ENCODE measurements at regions not wholly inside any gene's neighbourhood (a gene's known extent, or its start where the extent isn't known, plus 50 kb on each side); places are given as distances from the start of the nearest gene placed in this dataset.
A peak's percentile ranks its signal among the peaks of the same experiment; 100 is the strongest.

DNA sequence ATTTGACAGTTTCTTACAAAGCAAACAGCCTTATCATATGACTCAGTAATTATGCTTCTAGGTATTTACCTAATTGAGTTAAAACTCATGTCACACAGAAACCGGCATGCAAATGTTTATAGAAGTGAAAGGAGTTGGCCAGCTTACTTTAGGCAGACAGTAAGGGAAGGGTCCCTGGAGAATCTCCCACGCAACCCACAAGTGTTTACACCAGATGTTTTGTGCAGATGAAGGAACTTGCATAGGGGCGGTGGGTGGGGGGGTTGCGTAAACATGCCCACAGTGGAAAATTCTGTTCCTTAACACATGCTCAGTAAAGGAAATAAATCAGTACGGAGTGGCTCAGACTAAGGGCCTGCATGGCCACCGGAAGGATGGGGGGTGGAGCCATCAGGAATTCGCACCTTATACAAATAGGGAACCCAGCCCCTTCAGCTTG lies 330.5 kb upstream of the AADAT start:
- H3K4me1 ChIP-seq (ENCODE audit: control insufficient read depth in 2 of 3, insufficient read depth in 2 of 3, low read depth in 1 of 3, low read length in 3 of 3) = no peaks in the 10 kb centered on the region
- H3K27me3 ChIP-seq (ENCODE audit: control insufficient read depth, insufficient read depth, low read length) = no peaks in the 10 kb centered on the region
- H3K9me3 ChIP-seq (ENCODE audit: control insufficient read depth in 2 of 3, insufficient read depth in 1 of 3, low read length in 3 of 3) = peaks cover 0 to 3% (median 2%) of the 10 kb centered on the region in 3 donors
- no peak for TF ChIP-seq CTCF (IDR thresholded peaks at IDR 0.05; ENCODE audit: borderline replicate concordance, extremely low read depth, insufficient read depth)
- intact Hi-C loops (cut with DNase I) = no loop called here
- no peak overlapping the region for H3K9ac ChIP-seq (ENCODE audit: low read length in 3 of 3)
- H3K4me3 ChIP-seq (ENCODE audit: low read length in 3 of 3) = no peak overlapping the region
- DNase-seq (peak in 1 of 5 donors; percentile 6), FAIRE-seq (no peak)
- no peak overlapping the region for H3K27ac ChIP-seq (ENCODE audit: low read depth in 2 of 2, low read length in 2 of 2)
- no peaks in the 10 kb centered on the region for H3K36me3 ChIP-seq (ENCODE audit: control insufficient read depth in 2 of 3, insufficient read depth in 3 of 3, low read length in 3 of 3)

- H3K36me3 ChIP-seq (ENCODE audit: control insufficient read depth in 2 of 3, insufficient read depth in 3 of 3, low read length in 3 of 3) = no peaks in the 10 kb centered on the region
- no peak for TF ChIP-seq CTCF (IDR thresholded peaks at IDR 0.05; ENCODE audit: borderline replicate concordance, extremely low read depth, insufficient read depth)
- no peak overlapping the region for H3K27ac ChIP-seq (ENCODE audit: low read depth in 2 of 2, low read length in 2 of 2)
- no peaks in the 10 kb centered on the region for H3K9me3 ChIP-seq (ENCODE audit: control insufficient read depth in 2 of 3, insufficient read depth in 1 of 3, low read length in 3 of 3)
- FAIRE-seq (no peak), DNase-seq (no peak)
- intact Hi-C loops (cut with DNase I) = no loop called here
- H3K4me3 ChIP-seq (ENCODE audit: low read length in 3 of 3) = no peak overlapping the region
- H3K9ac ChIP-seq (ENCODE audit: low read length in 3 of 3) = no peak overlapping the region
- H3K4me1 ChIP-seq (ENCODE audit: control insufficient read depth in 2 of 3, insufficient read depth in 2 of 3, low read depth in 1 of 3, low read length in 3 of 3) = no peaks in the 10 kb centered on the region
- H3K27me3 ChIP-seq (ENCODE audit: control insufficient read depth, insufficient read depth, low read length) = no peaks in the 10 kb centered on the region
Measured at GRCh38 chr4:170414961-170415360, 325.2 kb upstream of the AADAT start.

DNA sequence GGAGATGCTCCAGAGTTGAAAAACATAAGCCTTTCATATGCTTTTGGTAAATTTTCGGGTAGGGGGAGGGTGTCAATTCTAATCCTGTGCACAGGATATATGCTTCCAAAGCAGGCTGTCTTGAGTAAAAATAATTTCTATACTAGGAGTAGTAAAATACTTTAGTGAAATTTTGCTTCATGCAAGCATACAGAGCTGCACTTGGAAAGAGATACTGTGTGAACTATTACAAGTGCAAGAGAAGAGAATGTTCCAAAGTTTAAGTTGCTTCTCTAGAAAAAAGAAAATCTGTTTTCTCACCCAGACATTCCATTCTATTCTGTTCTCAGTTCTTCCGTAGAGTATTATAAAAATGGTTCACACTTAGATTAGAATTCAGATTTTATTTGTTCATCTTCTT lies 324.6 kb upstream of the AADAT start:
- H3K27me3 ChIP-seq (ENCODE audit: control insufficient read depth, insufficient read depth, low read length) = no peaks in the 10 kb centered on the region
- intact Hi-C loops (cut with DNase I) = no loop called here
- H3K4me1 ChIP-seq (ENCODE audit: control insufficient read depth in 2 of 3, insufficient read depth in 2 of 3, low read depth in 1 of 3, low read length in 3 of 3) = no peaks in the 10 kb centered on the region
- DNase-seq = no peak
- H3K36me3 ChIP-seq (ENCODE audit: control insufficient read depth in 2 of 3, insufficient read depth in 3 of 3, low read length in 3 of 3) = no peaks in the 10 kb centered on the region
- no peak overlapping the region for H3K27ac ChIP-seq (ENCODE audit: low read depth in 2 of 2, low read length in 2 of 2)
- H3K9ac ChIP-seq (ENCODE audit: low read length in 3 of 3) = no peak overlapping the region
- no peak overlapping the region for H3K4me3 ChIP-seq (ENCODE audit: low read length in 3 of 3)
- FAIRE-seq = no peak
- TF ChIP-seq CTCF (IDR thresholded peaks at IDR 0.05; ENCODE audit: borderline replicate concordance, extremely low read depth, insufficient read depth) = no peak
- H3K9me3 ChIP-seq (ENCODE audit: control insufficient read depth in 2 of 3, insufficient read depth in 1 of 3, low read length in 3 of 3) = no peaks in the 10 kb centered on the region

DNA sequence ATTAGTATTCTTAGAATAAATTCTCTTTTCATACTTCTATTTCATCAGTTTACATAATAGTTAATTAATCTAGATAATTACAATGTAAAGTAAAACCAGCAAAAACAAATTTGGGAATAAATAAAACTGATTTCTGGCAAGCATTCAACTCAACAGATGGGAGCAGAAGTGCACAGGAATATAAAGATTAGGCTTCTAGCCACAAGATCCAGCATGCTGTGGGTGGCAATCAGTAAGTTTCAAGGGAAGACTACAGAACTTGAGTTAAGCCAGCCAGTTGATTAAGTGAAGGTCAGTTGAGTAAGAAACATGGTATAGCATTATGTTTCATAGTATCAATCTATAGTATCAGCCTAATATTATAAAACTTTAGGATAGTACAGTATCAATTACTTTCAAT lies 324.2 kb upstream of the AADAT start:
- no peak for DNase-seq
- no peak for TF ChIP-seq CTCF (IDR thresholded peaks at IDR 0.05; ENCODE audit: borderline replicate concordance, extremely low read depth, insufficient read depth)
- Histone ChIP-seq H3K4me1 (ENCODE audit: control insufficient read depth in 2 of 3, insufficient read depth in 2 of 3, low read depth in 1 of 3, low read length in 3 of 3) (no peaks in the 10 kb centered on the region), H3K36me3 (ENCODE audit: control insufficient read depth in 2 of 3, insufficient read depth in 3 of 3, low read length in 3 of 3) (no peaks in the 10 kb centered on the region), H3K9ac (ENCODE audit: low read length in 3 of 3) (no peak overlapping the region), H3K27me3 (ENCODE audit: control insufficient read depth, insufficient read depth, low read length) (no peaks in the 10 kb centered on the region), H3K4me3 (ENCODE audit: low read length in 3 of 3) (no peak overlapping the region), H3K9me3 (ENCODE audit: control insufficient read depth in 2 of 3, insufficient read depth in 1 of 3, low read length in 3 of 3) (no peaks in the 10 kb centered on the region), H3K27ac (ENCODE audit: low read depth in 2 of 2, low read length in 2 of 2) (no peak overlapping the region)
- intact Hi-C loops (cut with DNase I) = no loop called here
- no peak for FAIRE-seq

Measured in kidney (tissue), 13 donors.